Mucosa of gallbladder (tissue), 1 donor: ENCODE measurements at regions not wholly inside any gene's neighbourhood (a gene's known extent, or its start where the extent isn't known, plus 50 kb on each side); places are given as distances from the start of the nearest gene placed in this dataset.

Experiments
- DNase-seq: peaks from one replicate; pipeline ENCODE4 v3.0.0-alpha.2; 2020; ENCODE audit warnings: low spot score
- donor health status: DM: no; HTN: no; CAD: no.

- DNase-seq = no peak
Observed at GRCh38 chr6:43904311-43905123, 134.5 kb downstream of the VEGFA start.

DNA sequence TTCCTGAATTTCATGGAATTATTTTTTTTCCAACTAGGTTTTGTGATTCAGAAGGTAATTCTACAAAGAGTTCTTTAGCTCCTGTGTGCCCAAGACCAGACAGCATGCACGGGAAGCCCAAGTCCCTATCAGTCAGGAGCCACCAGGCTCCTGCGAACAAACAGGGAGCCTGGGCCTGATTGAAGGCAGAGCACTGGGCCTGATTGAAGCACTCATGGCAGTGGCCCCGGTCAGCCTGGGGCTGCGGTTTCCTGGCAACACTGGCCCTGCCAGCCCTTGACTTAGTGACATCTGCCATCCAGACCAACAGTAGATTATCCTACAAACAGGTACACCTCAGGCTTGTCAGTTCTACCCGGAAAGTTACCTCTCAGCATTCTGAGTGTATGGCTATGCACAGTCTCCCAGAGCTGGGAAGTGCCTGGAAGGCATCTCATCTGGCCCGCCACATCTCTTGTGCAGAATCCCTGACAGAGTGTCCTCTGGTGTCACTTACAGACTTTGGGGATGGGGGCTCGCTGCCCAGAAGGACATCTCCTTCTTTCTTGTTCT is 133.8 kb downstream of the VEGFA start:
- no peak for DNase-seq

GRCh38 chr6:43901733-43902230 is 131.8 kb downstream of the VEGFA start:
- DNase-seq = no peak

- no peak for DNase-seq
Observed at GRCh38 chr6:43900916-43901732, 131.1 kb downstream of the VEGFA start.

- no peak for DNase-seq
Observed at GRCh38 chr6:43900560-43900915, 130.5 kb downstream of the VEGFA start.

- no peak for DNase-seq
Observed at GRCh38 chr6:43899830-43900229, 129.8 kb downstream of the VEGFA start.

DNA sequence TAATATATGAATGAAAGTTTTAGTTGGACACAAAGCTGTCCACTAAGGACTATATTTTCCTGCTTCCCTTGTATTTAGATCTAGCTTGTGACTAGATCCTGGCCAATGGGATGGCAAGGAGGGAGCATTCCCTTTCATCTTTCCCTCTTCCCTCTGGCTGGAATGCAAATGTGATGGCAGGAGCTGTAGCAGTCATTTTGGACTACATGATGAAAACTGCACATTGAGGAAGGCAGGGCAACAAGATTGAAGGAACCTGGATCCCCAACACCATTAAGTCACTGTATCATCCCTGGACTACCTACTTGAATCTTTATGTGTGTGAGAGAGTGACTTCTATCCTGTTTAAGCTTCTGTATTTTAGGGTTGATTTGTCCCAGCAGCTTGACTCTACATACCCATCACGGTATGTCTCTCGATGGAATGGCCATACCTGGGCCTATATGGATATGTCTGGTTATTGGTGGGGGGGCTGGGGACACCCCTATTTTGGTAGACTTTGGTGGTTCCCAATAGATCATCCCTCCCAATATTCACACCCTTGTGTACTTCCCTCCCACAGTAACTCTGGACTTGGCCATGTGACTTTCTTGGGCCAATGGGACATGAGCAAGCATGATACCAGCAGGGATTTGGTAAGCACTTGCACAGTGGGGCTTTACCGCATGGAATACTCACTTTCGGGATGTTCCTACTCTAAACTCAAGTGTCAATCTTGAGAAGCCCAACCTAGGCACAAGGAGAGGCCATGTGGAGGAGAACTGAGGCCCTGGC is 128.5 kb downstream of the VEGFA start:
- no peak for DNase-seq

GRCh38 chr6:43897571-43898302 is 127.7 kb downstream of the VEGFA start:
- DNase-seq = no peak

GRCh38 chr6:43896329-43897255 is 126.6 kb downstream of the VEGFA start:
- DNase-seq = no peak

- peak; percentile 43 for DNase-seq
Observed at GRCh38 chr6:43895656-43896328, 125.8 kb downstream of the VEGFA start.

- no peak for DNase-seq
Observed at GRCh38 chr6:43893073-43893472, 123.1 kb downstream of the VEGFA start.

GRCh38 chr6:43891072-43891870 is 121.3 kb downstream of the VEGFA start:
- no peak for DNase-seq

GRCh38 chr6:43890197-43891062 is 120.4 kb downstream of the VEGFA start:
- no peak for DNase-seq

- no peak for DNase-seq
Observed at GRCh38 chr6:43887906-43888683, 118.1 kb downstream of the VEGFA start.

GRCh38 chr6:43887340-43887858 is 117.4 kb downstream of the VEGFA start:
- DNase-seq = no peak

DNA sequence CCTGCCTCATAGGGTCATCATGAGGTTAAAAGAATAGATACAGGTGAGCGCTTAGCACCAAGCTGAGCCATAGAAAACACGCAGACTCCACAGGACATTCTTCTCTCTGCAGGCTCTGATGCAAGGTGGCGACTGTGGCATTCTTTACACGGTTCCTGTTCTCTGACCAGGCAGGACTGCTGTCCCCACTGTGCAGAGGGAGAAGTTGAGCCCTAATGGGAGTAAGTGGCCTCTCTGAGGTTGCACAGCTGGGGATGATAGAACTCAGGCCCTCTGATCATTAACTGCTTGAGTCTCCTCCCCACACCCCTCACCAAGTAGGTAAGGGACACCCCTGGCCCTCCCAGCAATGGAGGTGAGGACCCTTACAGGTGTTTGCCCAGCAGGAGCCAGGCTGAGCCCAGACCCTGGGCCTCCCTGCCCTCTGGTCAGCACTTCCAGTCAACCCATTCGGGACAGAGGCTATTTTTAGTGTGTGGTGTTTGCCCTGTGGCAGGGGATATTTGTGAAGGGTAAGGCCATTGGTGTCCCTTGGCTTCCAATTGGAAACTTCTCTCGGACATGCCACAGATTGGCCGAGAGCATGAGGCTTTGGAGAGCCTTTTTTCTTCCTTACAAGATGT is 116.8 kb downstream of the VEGFA start:
- no peak for DNase-seq
